Ishikawa (cell line): ENCODE measurements at regions not wholly inside any gene's neighbourhood (a gene's known extent, or its start where the extent isn't known, plus 50 kb on each side); places are given as distances from the start of the nearest gene placed in this dataset.

Experiments
- CEBPB ChIP-seq: IDR thresholded peaks from 2 replicates; pipeline ENCODE4 v1.6.1; 2012
- FOXM1 ChIP-seq: IDR thresholded peaks from 2 replicates; pipeline ENCODE4 v1.6.1; 2012; ENCODE audit warnings: low read depth, borderline replicate concordance
- REST ChIP-seq: IDR thresholded peaks from 2 replicates; pipeline ENCODE4 v1.6.1; 2012; ENCODE audit warnings: low read depth, mild to moderate bottlenecking

GRCh38 chr4:24032371-24032989, 142.6 kb upstream of the PPARGC1A start:
- TF ChIP-seq REST (no peak), FOXM1 (no peak), CEBPB (no peak)
